T-cell (primary cell): ENCODE measurements at regions not wholly inside any gene's neighbourhood (a gene's known extent, or its start where the extent isn't known, plus 50 kb on each side); places are given as distances from the start of the nearest gene placed in this dataset.

ENCODE experiments used
- ATAC-seq, 4 experiments: fragments of 200-7000 bp in 3 of 4; fragments of 150-1000 bp in 1 of 4; cut with Tn5 transposase; replicated peaks in 1 of 4; 1 replicate in 3 of 4; 2 replicates in 1 of 4; pipeline ENCODE4 v1.10.0; 2021; ENCODE audit warnings: moderate library complexity in 3 of 4, mild to moderate bottlenecking in 2 of 4, moderate number of reproducible peaks in 1 of 4
- CTCF ChIA-PET, 2 donors: fragments of 300-600 bp; sonication (Branson Sonifier 250); formaldehyde crosslinking; loops; one replicate each; lab custom pipeline; 2022; ENCODE audit warnings: antibody characterized with exemption in 2 of 2; lab: Charles Lee
- POLR2A ChIA-PET, 2 donors: fragments of 300-600 bp; sonication (Branson Sonifier 250); formaldehyde crosslinking; loops; one replicate each; lab custom pipeline; 2022; ENCODE audit warnings: antibody characterized with exemption in 2 of 2; lab: Charles Lee
- DNase-seq, 35 experiments: peaks; one replicate each; pipeline versions ENCODE4 v3.0.0 to v3.0.0-alpha.2; 2013 to 2023
- H3K27ac ChIP-seq: one replicate; pipeline ENCODE4 v1.5.1; 2013; ENCODE audit warnings: low read length
- H3K27me3 ChIP-seq, 2 experiments: replicated peaks in 1 of 2; 1 replicate in 1 of 2; 2 replicates in 1 of 2; pipeline versions ENCODE4 v1.6.1 to v1.7.0; 2013; ENCODE audit warnings: low read length in 1 of 2, mixed read lengths in 1 of 2; ENCODE audit not compliant: control insufficient read depth in 2 of 2, insufficient read depth in 2 of 2; ENCODE audit errors: extremely low read depth in 1 of 2
- H3K36me3 ChIP-seq, 2 donors: 1 replicate in 1 of 2; 2 replicates in 1 of 2; pipeline versions ENCODE4 v1.6.1 to v1.7.0; 2013; ENCODE audit warnings: low read length in 1 of 2; ENCODE audit not compliant: control insufficient read depth in 2 of 2, insufficient read depth in 1 of 2; ENCODE audit errors: extremely low read depth in 1 of 2
- H3K4me1 ChIP-seq, 2 experiments: 1 replicate in 1 of 2; 2 replicates in 1 of 2; pipeline versions ENCODE4 v1.6.1 to v1.7.0; 2013; ENCODE audit warnings: low read length in 2 of 2, mixed read lengths in 1 of 2; ENCODE audit not compliant: insufficient read depth in 2 of 2, control insufficient read depth in 1 of 2; ENCODE audit errors: extremely low read depth in 1 of 2
- H3K4me3 ChIP-seq, 2 donors: 1 replicate in 1 of 2; 2 replicates in 1 of 2; pipeline versions ENCODE4 v1.5.1 to v1.7.0; 2013; ENCODE audit warnings: mild to moderate bottlenecking in 2 of 2, low read length in 1 of 2, moderate library complexity in 1 of 2; ENCODE audit not compliant: control insufficient read depth in 1 of 2; ENCODE audit errors: extremely low read depth in 1 of 2
- H3K9me3 ChIP-seq: 2 replicates; pipeline ENCODE4 v1.7.0; 2013
- H3K27ac Mint-ChIP-seq, 2 donors: one replicate each; pipeline ENCODE4 v1.8.0; 2020 to 2021; ENCODE audit warnings: mild to moderate bottlenecking in 2 of 2, mixed read lengths in 2 of 2
- H3K27me3 Mint-ChIP-seq, 2 donors: one replicate each; pipeline ENCODE4 v1.8.0; 2021 to 2022; ENCODE audit warnings: mixed read lengths in 2 of 2
- H3K36me3 Mint-ChIP-seq: one replicate; pipeline ENCODE4 v1.8.0; 2021; ENCODE audit warnings: mixed read lengths
- H3K4me1 Mint-ChIP-seq, 3 donors: one replicate each; pipeline ENCODE4 v1.8.0; 2020 to 2022; ENCODE audit warnings: mixed read lengths in 3 of 3, mild to moderate bottlenecking in 1 of 3
- H3K4me3 Mint-ChIP-seq, 3 donors: one replicate each; pipeline ENCODE4 v1.8.0; 2020 to 2022; ENCODE audit warnings: mild to moderate bottlenecking in 3 of 3, mixed read lengths in 3 of 3, moderate library complexity in 3 of 3
- H3K9me3 Mint-ChIP-seq, 3 donors: one replicate each; pipeline ENCODE4 v1.8.0; 2020 to 2022; ENCODE audit warnings: mixed read lengths in 3 of 3
- WGBS: methylation state at CpG from one replicate; pipeline ENCODE4 v1.1.5; 2013; ENCODE audit warnings: missing lambda C conversion rate; ENCODE audit not compliant: insufficient coverage; 5-methylcytosine and 5-hydroxymethylcytosine counted together

- ChIA-PET POLR2A (no interaction called here), CTCF (no interaction called here)
- Histone ChIP-seq H3K27me3 (peaks cover 0 to 3% of the 10 kb centered on the region in 2 experiments), H3K4me1 (no peaks in the 10 kb centered on the region), H3K4me3 (no peak overlapping the region), H3K9me3 (no peaks in the 10 kb centered on the region), H3K27ac (no peak overlapping the region), H3K36me3 (no peaks in the 10 kb centered on the region)
- no peaks in the 10 kb centered on the region for H3K4me1 Mint-ChIP-seq
- H3K4me3 Mint-ChIP-seq = no peak overlapping the region
- H3K9me3 Mint-ChIP-seq = no peaks in the 10 kb centered on the region
- no peak for DNase-seq
- H3K27ac Mint-ChIP-seq = no peak overlapping the region
- no peak for ATAC-seq
- H3K27me3 Mint-ChIP-seq = peaks cover 4 to 12% of the 10 kb centered on the region in 2 donors
- WGBS = no CpG with 5 or more reads among the region's 6 CpGs
- no peaks in the 10 kb centered on the region for H3K36me3 Mint-ChIP-seq
These were observed 107.3 kb upstream of the SYT6 start for GRCh38 chr1:114260805-114261484.

- no peaks in the 10 kb centered on the region for H3K36me3 Mint-ChIP-seq
- H3K4me1 ChIP-seq = no peaks in the 10 kb centered on the region
- peaks cover 3 to 4% of the 10 kb centered on the region in 2 donors for H3K27me3 Mint-ChIP-seq
- WGBS = 90% methylated on average over 1 of the region's 2 CpGs
- POLR2A ChIA-PET = no interaction called here
- peaks cover 0 to 3% of the 10 kb centered on the region in 2 experiments for H3K27me3 ChIP-seq
- no peak overlapping the region for H3K27ac Mint-ChIP-seq
- CTCF ChIA-PET = no interaction called here
- no peaks in the 10 kb centered on the region for H3K36me3 ChIP-seq
- DNase-seq (no peak), ATAC-seq (no peak)
- H3K27ac ChIP-seq = no peak overlapping the region
- peaks cover 2 to 7% (median 6%) of the 10 kb centered on the region in 3 donors for H3K9me3 Mint-ChIP-seq
- no peaks in the 10 kb centered on the region for H3K4me1 Mint-ChIP-seq
- H3K4me3 Mint-ChIP-seq = no peak overlapping the region
- H3K4me3 ChIP-seq = no peak overlapping the region
- H3K9me3 ChIP-seq = no peaks in the 10 kb centered on the region
These were observed 106.0 kb upstream of the SYT6 start for GRCh38 chr1:114259511-114260160.

- DNase-seq = no peak
- Mint-ChIP-seq H3K9me3 (peaks cover 6 to 13% (median 8%) of the 10 kb centered on the region in 3 donors), H3K27ac (no peak overlapping the region), H3K4me3 (no peak overlapping the region), H3K4me1 (no peaks in the 10 kb centered on the region), H3K27me3 (peaks cover 3 to 4% of the 10 kb centered on the region in 2 donors), H3K36me3 (no peaks in the 10 kb centered on the region)
- Histone ChIP-seq H3K27ac (no peak overlapping the region), H3K4me3 (no peak overlapping the region), H3K27me3 (peaks cover 0 to 3% of the 10 kb centered on the region in 2 experiments), H3K9me3 (no peaks in the 10 kb centered on the region), H3K36me3 (no peaks in the 10 kb centered on the region), H3K4me1 (no peaks in the 10 kb centered on the region)
- ATAC-seq = no peak
- CTCF ChIA-PET = no interaction called here
- POLR2A ChIA-PET = interaction anchor here in 1 of 2 donors (0.6 kb wide), 1 partner anchor 364 kb away, joined by 5 read pairs; no protein-coding TSS in a partner anchor
- 94% methylated on average over 4 of the region's 4 CpGs for WGBS
These were observed 105.0 kb upstream of the SYT6 start for GRCh38 chr1:114258633-114259032.

DNA sequence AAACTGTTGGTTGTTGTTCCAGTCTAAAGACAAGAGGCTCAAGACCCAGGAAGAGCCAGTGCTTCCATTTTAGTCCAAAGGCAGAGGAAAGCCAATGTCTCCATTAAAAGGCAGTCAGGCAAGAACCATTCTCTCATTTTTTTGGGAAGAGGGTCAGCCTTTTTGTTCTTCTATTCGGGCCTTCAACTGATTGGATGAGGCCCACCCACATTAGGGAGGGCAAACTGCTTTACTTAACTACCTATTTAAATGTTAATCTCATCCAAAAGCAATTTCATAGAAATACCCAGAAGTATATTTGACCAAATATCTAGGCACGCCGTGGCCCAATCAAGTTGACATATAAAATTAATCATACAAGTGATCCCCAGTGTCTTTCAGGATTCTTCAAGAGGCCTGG is 104.4 kb upstream of the SYT6 start:
- peaks cover 0 to 3% of the 10 kb centered on the region in 2 experiments for H3K27me3 ChIP-seq
- no peaks in the 10 kb centered on the region for H3K9me3 ChIP-seq
- Mint-ChIP-seq H3K27me3 (peaks cover 3 to 4% of the 10 kb centered on the region in 2 donors), H3K27ac (no peak overlapping the region), H3K4me1 (no peaks in the 10 kb centered on the region), H3K4me3 (no peak overlapping the region), H3K9me3 (peaks cover 6 to 13% (median 8%) of the 10 kb centered on the region in 3 donors), H3K36me3 (no peaks in the 10 kb centered on the region)
- H3K36me3 ChIP-seq = no peaks in the 10 kb centered on the region
- ATAC-seq (no peak), DNase-seq (no peak)
- H3K27ac ChIP-seq = no peak overlapping the region
- 43% methylated on average over 1 of the region's 3 CpGs for WGBS
- H3K4me1 ChIP-seq = no peaks in the 10 kb centered on the region
- ChIA-PET POLR2A (no interaction called here), CTCF (no interaction called here)
- H3K4me3 ChIP-seq = no peak overlapping the region

DNA sequence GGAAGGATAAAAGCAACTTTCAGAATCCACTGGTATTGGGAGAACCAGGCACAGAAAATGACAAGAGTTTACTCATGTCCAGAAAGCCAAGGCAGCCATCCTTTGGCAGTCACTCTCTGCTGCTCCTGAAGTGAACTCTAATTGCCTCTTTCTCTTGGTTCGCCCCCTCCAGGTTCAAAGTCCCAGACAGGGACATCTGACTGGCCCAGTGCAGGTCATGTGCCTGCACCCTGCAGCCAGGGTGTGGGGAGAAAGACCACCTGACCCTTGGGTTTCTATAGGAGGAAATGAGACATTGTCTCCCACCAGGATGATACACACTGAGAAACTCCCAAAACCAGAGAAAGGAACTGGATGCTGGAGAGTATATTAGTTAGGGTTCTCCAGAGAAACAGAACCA is 103.9 kb upstream of the SYT6 start:
- Histone ChIP-seq H3K4me3 (no peak overlapping the region), H3K27me3 (peaks cover 0 to 3% of the 10 kb centered on the region in 2 experiments), H3K27ac (no peak overlapping the region), H3K36me3 (no peaks in the 10 kb centered on the region), H3K9me3 (no peaks in the 10 kb centered on the region), H3K4me1 (no peaks in the 10 kb centered on the region)
- ChIA-PET CTCF (no interaction called here), POLR2A (no interaction called here)
- no peak overlapping the region for H3K27ac Mint-ChIP-seq
- peaks cover 0 to 2% (median under 1%) of the 10 kb centered on the region in 3 donors for H3K4me1 Mint-ChIP-seq
- peaks cover 3 to 4% of the 10 kb centered on the region in 2 donors for H3K27me3 Mint-ChIP-seq
- no peaks in the 10 kb centered on the region for H3K36me3 Mint-ChIP-seq
- no peak for DNase-seq
- ATAC-seq = no peak
- no CpG with 5 or more reads among the region's 1 CpG for WGBS
- H3K4me3 Mint-ChIP-seq = no peak overlapping the region
- H3K9me3 Mint-ChIP-seq = peaks cover 6 to 13% (median 8%) of the 10 kb centered on the region in 3 donors

GRCh38 chr1:114253900-114254299 is 100.2 kb upstream of the SYT6 start:
- DNase-seq (no peak), ATAC-seq (no peak)
- peaks cover 0 to 2% of the 10 kb centered on the region in 2 experiments for H3K27me3 ChIP-seq
- no peaks in the 10 kb centered on the region for H3K36me3 ChIP-seq
- no peaks in the 10 kb centered on the region for H3K9me3 ChIP-seq
- WGBS = no CpG with 5 or more reads among the region's 1 CpG
- Mint-ChIP-seq H3K27ac (no peak overlapping the region), H3K4me3 (no peak overlapping the region), H3K36me3 (no peaks in the 10 kb centered on the region), H3K27me3 (peaks cover 2 to 6% of the 10 kb centered on the region in 2 donors), H3K9me3 (peaks cover 6 to 13% (median 8%) of the 10 kb centered on the region in 3 donors), H3K4me1 (peaks cover 0 to 8% (median 5%) of the 10 kb centered on the region in 3 donors)
- H3K4me1 ChIP-seq = no peaks in the 10 kb centered on the region
- POLR2A ChIA-PET = no interaction called here
- CTCF ChIA-PET = no interaction called here
- no peak overlapping the region for H3K27ac ChIP-seq
- no peak overlapping the region for H3K4me3 ChIP-seq
